SIG-M5 (cell line): ENCODE measurements at regions not wholly inside any gene's neighbourhood (a gene's known extent, or its start where the extent isn't known, plus 50 kb on each side); places are given as distances from the start of the nearest gene placed in this dataset.
"Not testable (repeated sequence)": the region's sequence is repeated elsewhere in the genome, so short reads cannot be mapped to it uniquely, and the experiment has no call there.

ENCODE experiments used
- DNase-seq: peaks from one replicate; lab custom pipeline; 2025; lab: John Stamatoyannopoulos, UW

- DNase-seq: no peak
Observed at GRCh38 chr10:130968964-130969363, 342.6 kb downstream of the TCERG1L start.

- no peak for DNase-seq
Observed at GRCh38 chr10:130969700-130970099, 341.8 kb downstream of the TCERG1L start.

- DNase-seq: no peak
Observed at GRCh38 chr10:130970341-130971122, 341.0 kb downstream of the TCERG1L start.

GRCh38 chr10:130971123-130971435 lies 340.4 kb downstream of the TCERG1L start:
- DNase-seq: no peak

- DNase-seq: no peak
Observed at GRCh38 chr10:130973127-130973839, 338.2 kb downstream of the TCERG1L start.

- no peak for DNase-seq
Observed at GRCh38 chr10:130974166-130974565, 337.4 kb downstream of the TCERG1L start.

GRCh38 chr10:130975351-130975750 lies 336.2 kb downstream of the TCERG1L start:
- DNase-seq: not testable (repeated sequence)

- no peak for DNase-seq
Observed at GRCh38 chr10:130982802-130983201, 328.7 kb downstream of the TCERG1L start.

GRCh38 chr10:130983749-130984148 lies 327.8 kb downstream of the TCERG1L start:
- no peak for DNase-seq

GRCh38 chr10:130984686-130985085 lies 326.8 kb downstream of the TCERG1L start:
- DNase-seq: no peak

GRCh38 chr10:130985158-130985753 lies 326.3 kb downstream of the TCERG1L start:
- no peak for DNase-seq

- no peak for DNase-seq
Observed at GRCh38 chr10:130986846-130987245, 324.7 kb downstream of the TCERG1L start.

- no peak for DNase-seq
Observed at GRCh38 chr10:130987401-130987800, 324.1 kb downstream of the TCERG1L start.

- no peak for DNase-seq
Observed at GRCh38 chr10:130989670-130990232, 321.8 kb downstream of the TCERG1L start.

- no peak for DNase-seq
Observed at GRCh38 chr10:130990486-130990885, 321.0 kb downstream of the TCERG1L start.

- no peak for DNase-seq
Observed at GRCh38 chr10:130992802-130993523, 318.6 kb downstream of the TCERG1L start.

- DNase-seq: no peak
Observed at GRCh38 chr10:130993612-130994011, 317.9 kb downstream of the TCERG1L start.

GRCh38 chr10:130994191-130994590 lies 317.3 kb downstream of the TCERG1L start:
- no peak for DNase-seq

GRCh38 chr10:130994845-130995244 lies 316.7 kb downstream of the TCERG1L start:
- no peak for DNase-seq

GRCh38 chr10:130997267-130998045 lies 314.1 kb downstream of the TCERG1L start:
- DNase-seq: no peak

GRCh38 chr10:130998046-130998435 lies 313.5 kb downstream of the TCERG1L start:
- no peak for DNase-seq
